SK-N-SH treated with all-trans-retinoic acid at 6 μM for 48 hours (cell line): ENCODE measurements at regions not wholly inside any gene's neighbourhood (a gene's known extent, or its start where the extent isn't known, plus 50 kb on each side); places are given as distances from the start of the nearest gene placed in this dataset.

Experiments
- ATAC-seq: fragments of 200-7000 bp; cut with Tn5 transposase; 3 replicates; pipeline ENCODE4 v1.9.1; 2020; ENCODE audit warnings: mild to moderate bottlenecking, moderate library complexity
- CSDC2 ChIP-seq: fragments of 250-450 bp; sonication (Bioruptor Pico); IDR thresholded peaks from 2 replicates; pipeline ENCODE4 v1.5.0; 2020; ENCODE audit warnings: mild to moderate bottlenecking, moderate library complexity
- ESRRG ChIP-seq: fragments of 250-450 bp; sonication (Bioruptor Pico); IDR thresholded peaks from 2 replicates; pipeline ENCODE4 v1.6.1; 2021; ENCODE audit warnings: mild to moderate bottlenecking
- GLIS3 ChIP-seq: fragments of 250-450 bp; sonication (Bioruptor Pico); IDR thresholded peaks from 2 replicates; pipeline ENCODE4 v1.5.0; 2020; ENCODE audit warnings: mild to moderate bottlenecking, moderate library complexity
- OSR1 ChIP-seq: fragments of 250-450 bp; sonication (Bioruptor Pico); IDR thresholded peaks from 2 replicates; pipeline ENCODE4 v1.8.0; 2022; ENCODE audit warnings: moderate library complexity, mild to moderate bottlenecking, inconsistent platforms
- PATZ1 ChIP-seq: fragments of 250-450 bp; sonication (Bioruptor Pico); IDR thresholded peaks from 2 replicates; pipeline ENCODE4 v1.8.0; 2020; ENCODE audit warnings: mild to moderate bottlenecking, moderate library complexity, borderline replicate concordance
- POU6F1 ChIP-seq: fragments of 250-450 bp; sonication (Bioruptor Pico); IDR thresholded peaks from 2 replicates; pipeline ENCODE4 v1.8.0; 2021; ENCODE audit warnings: low read depth, mild to moderate bottlenecking, moderate library complexity, borderline replicate concordance
- RARB ChIP-seq: fragments of 250-450 bp; sonication (Bioruptor Pico); IDR thresholded peaks from 2 replicates; pipeline ENCODE4 v1.8.0; 2021; ENCODE audit warnings: mild to moderate bottlenecking, moderate library complexity
- SNAI2 ChIP-seq: fragments of 250-450 bp; sonication (Bioruptor Pico); IDR thresholded peaks from 2 replicates; pipeline ENCODE4 v1.5.0; 2020; ENCODE audit warnings: mild to moderate bottlenecking, moderate library complexity
- TCF4 ChIP-seq: fragments of 250-450 bp; sonication (Bioruptor Pico); IDR thresholded peaks from 2 replicates; pipeline ENCODE4 v1.8.0; 2021; ENCODE audit warnings: mild to moderate bottlenecking, moderate library complexity, borderline replicate concordance
- TOX ChIP-seq: fragments of 250-450 bp; sonication (Bioruptor Pico); IDR thresholded peaks from 2 replicates; pipeline ENCODE4 v1.8.0; 2021; ENCODE audit warnings: mild to moderate bottlenecking, moderate library complexity, borderline replicate concordance
- TSHZ2 ChIP-seq: fragments of 250-450 bp; sonication (Bioruptor Pico); IDR thresholded peaks from 2 replicates; pipeline ENCODE4 v1.5.0; 2020; ENCODE audit warnings: mild to moderate bottlenecking, moderate library complexity
- ZFP30 ChIP-seq: fragments of 450-650 bp; formaldehyde crosslinking; IDR thresholded peaks from 2 replicates; pipeline ENCODE4 v1.5.0; 2022; ENCODE audit warnings: mild to moderate bottlenecking, moderate library complexity
- ZNF565 ChIP-seq: fragments of 450-650 bp; formaldehyde crosslinking; conservative IDR thresholded peaks from 2 replicates; pipeline ENCODE4 v1.5.0; 2020; ENCODE audit warnings: low read depth, mild to moderate bottlenecking, moderate library complexity
- ZNF70 ChIP-seq: fragments of 450-650 bp; formaldehyde crosslinking; IDR thresholded peaks from 2 replicates; pipeline ENCODE4 v1.5.0; 2020; ENCODE audit warnings: mild to moderate bottlenecking, moderate library complexity
- ZNF8 ChIP-seq: fragments of 450-650 bp; formaldehyde crosslinking; IDR thresholded peaks from 2 replicates; pipeline ENCODE4 v1.5.0; 2020; ENCODE audit warnings: mild to moderate bottlenecking, moderate library complexity

GRCh38 chr9:14373336-14373666 is 59.4 kb upstream of the NFIB start:
- no peak for TF ChIP-seq TCF4 (CRISPR knock-in tag)
- TF ChIP-seq PATZ1 (CRISPR knock-in tag): no peak
- TF ChIP-seq ZNF8 (CRISPR knock-in tag): no peak
- TF ChIP-seq POU6F1 (CRISPR knock-in tag): no peak
- no peak for TF ChIP-seq ZNF70
- TF ChIP-seq SNAI2 (CRISPR knock-in tag): no peak
- no peak for TF ChIP-seq ZNF565
- TF ChIP-seq TOX: no peak
- ATAC-seq: peak; percentile 81

GRCh38 chr9:14372437-14373335 is 58.7 kb upstream of the NFIB start:
- 0 out of 2 replicates have a peak, but pooled peaks have one; percentile 11 for TF ChIP-seq PATZ1 (CRISPR knock-in tag)
- no peak for TF ChIP-seq TOX
- TF ChIP-seq TCF4 (CRISPR knock-in tag): peak; percentile 82; the same call in 1 of the 2 replicates
- TF ChIP-seq TSHZ2 (CRISPR knock-in tag): peak; percentile 70; the same call in 1 of the 2 replicates
- no peak for TF ChIP-seq RARB (CRISPR knock-in tag)
- no peak for TF ChIP-seq OSR1 (CRISPR knock-in tag)
- no peak for TF ChIP-seq SNAI2 (CRISPR knock-in tag)
- ATAC-seq: peak; percentile 91

GRCh38 chr9:14369011-14369410 is 55.1 kb upstream of the NFIB start:
- no peak for ATAC-seq
- TF ChIP-seq ESRRG (CRISPR knock-in tag): no peak
- TF ChIP-seq ZFP30: no peak
- TF ChIP-seq PATZ1 (CRISPR knock-in tag): no peak
- TF ChIP-seq RARB (CRISPR knock-in tag): no peak
- no peak for TF ChIP-seq SNAI2 (CRISPR knock-in tag)

GRCh38 chr9:14366076-14366475 is 52.1 kb upstream of the NFIB start:
- ATAC-seq: peak; percentile 90
- no peak for TF ChIP-seq CSDC2 (CRISPR knock-in tag)
- TF ChIP-seq ESRRG (CRISPR knock-in tag): no peak

- TF ChIP-seq PATZ1 (CRISPR knock-in tag): no peak
- no peak for TF ChIP-seq ZNF70
- TF ChIP-seq GLIS3 (CRISPR knock-in tag): no peak
- TF ChIP-seq TCF4 (CRISPR knock-in tag): no peak
- TF ChIP-seq, all 23 proteins: peak for 0
- peak; percentile 68 for ATAC-seq
These were observed 51.7 kb upstream of the NFIB start for GRCh38 chr9:14365670-14366069.
